Osteoblast (primary cell): ENCODE measurements at regions not wholly inside any gene's neighbourhood (a gene's known extent, or its start where the extent isn't known, plus 50 kb on each side); places are given as distances from the start of the nearest gene placed in this dataset.

ENCODE experiments used
- DNase-seq: peaks from one replicate; pipeline ENCODE4 v3.0.0; 2011; ENCODE audit warnings: low spot score, mixed read lengths; ENCODE audit not compliant: insufficient read length; ENCODE audit errors: missing footprints
- H2AFZ ChIP-seq: 2 replicates; pipeline ENCODE4 v1.6.0; 2011; ENCODE audit warnings: mild to moderate bottlenecking, low read length
- H3K27ac ChIP-seq: 2 replicates; pipeline ENCODE4 v1.5.1; 2011; ENCODE audit warnings: mild to moderate bottlenecking, low read depth, low read length, moderate library complexity
- H3K27me3 ChIP-seq: 2 replicates; pipeline ENCODE4 v1.6.0; 2012; ENCODE audit warnings: mild to moderate bottlenecking, control low read depth, inconsistent platforms, low read length, moderate library complexity; ENCODE audit not compliant: insufficient read depth
- H3K36me3 ChIP-seq: 2 replicates; pipeline ENCODE4 v1.5.1; 2011; ENCODE audit warnings: mild to moderate bottlenecking, low read length, control low read depth, moderate library complexity; ENCODE audit not compliant: insufficient read depth
- H3K4me1 ChIP-seq: 2 replicates; pipeline ENCODE4 v1.5.1; 2011; ENCODE audit warnings: mild to moderate bottlenecking, low read length, control low read depth, moderate library complexity; ENCODE audit not compliant: insufficient read depth
- H3K4me2 ChIP-seq: 2 replicates; pipeline ENCODE4 v1.6.0; 2011; ENCODE audit warnings: mild to moderate bottlenecking, low read length; ENCODE audit not compliant: insufficient read depth
- H3K4me3 ChIP-seq: fragments of 200-600 bp; sonication (generic); 3 replicates; pipeline ENCODE4 v1.5.1; 2012; ENCODE audit warnings: mild to moderate bottlenecking, low read length, inconsistent platforms; ENCODE audit not compliant: insufficient read depth
- H3K79me2 ChIP-seq: 2 replicates; pipeline ENCODE4 v1.6.0; 2012; ENCODE audit warnings: mild to moderate bottlenecking, low read length, control low read depth, inconsistent platforms; ENCODE audit not compliant: insufficient read depth
- H3K9me3 ChIP-seq: 2 replicates; pipeline ENCODE4 v1.5.1; 2011; ENCODE audit warnings: low read depth, low read length, control low read depth
- H4K20me1 ChIP-seq: 2 replicates; pipeline ENCODE4 v1.6.0; 2012; ENCODE audit warnings: mild to moderate bottlenecking, low read length, control low read depth; ENCODE audit not compliant: insufficient read depth
- CTCF ChIP-seq: IDR thresholded peaks from 2 replicates; pipeline ENCODE4 v1.5.1; 2011; ENCODE audit warnings: mild to moderate bottlenecking, low read depth, low read length, moderate library complexity; ENCODE audit errors: extremely low read depth

DNA sequence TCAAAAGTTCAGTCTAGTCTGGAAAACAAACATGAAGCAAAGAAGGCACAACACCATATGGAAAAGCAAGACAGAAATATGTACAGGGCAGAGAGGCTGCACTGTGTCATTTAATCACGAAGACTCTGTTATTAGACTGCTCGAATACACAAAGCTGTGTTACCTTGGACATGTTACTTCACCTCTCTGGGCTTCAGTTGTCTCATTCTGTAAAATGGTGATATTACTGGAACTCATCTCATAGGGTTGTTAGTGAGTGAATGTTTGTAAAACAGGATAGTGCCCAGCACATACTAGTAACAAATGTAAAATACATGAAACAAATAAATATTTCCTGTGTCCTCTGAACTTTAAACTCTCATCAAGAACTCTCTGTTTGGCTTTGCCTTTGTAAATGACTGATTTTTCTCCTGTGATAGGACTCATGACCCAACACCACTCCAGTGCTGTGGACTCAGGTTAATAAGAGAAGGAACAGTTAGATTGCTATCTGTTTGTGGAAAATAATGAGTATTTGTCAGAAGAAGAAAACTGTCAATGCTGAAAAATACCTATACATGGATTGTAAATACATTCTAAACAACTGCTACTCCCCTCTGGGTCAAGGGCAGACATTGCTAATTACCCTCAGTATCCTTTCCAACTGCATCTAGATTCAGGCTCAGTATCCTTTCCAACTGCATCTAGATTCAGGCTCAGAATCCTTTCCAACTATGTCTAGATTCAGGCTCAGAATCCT, 62.3 kb downstream of the ZIC5 start:
- Histone ChIP-seq H3K36me3 (no peaks in the 10 kb centered on the region), H3K4me2 (no peak overlapping the region), H3K4me3 (no peak overlapping the region), H3K27me3 (peaks cover 40% of the 10 kb centered on the region), H3K27ac (no peak overlapping the region), H2AFZ (no peak overlapping the region), H4K20me1 (no peaks in the 10 kb centered on the region), H3K9me3 (no peaks in the 10 kb centered on the region), H3K79me2 (no peaks in the 10 kb centered on the region), H3K4me1 (no peaks in the 10 kb centered on the region)
- TF ChIP-seq CTCF = no peak
- no peak for DNase-seq

GRCh38 chr13:99908140-99908803, 63.3 kb downstream of the ZIC5 start:
- peaks cover 36% of the 10 kb centered on the region for H3K27me3 ChIP-seq
- H4K20me1 ChIP-seq = no peaks in the 10 kb centered on the region
- H3K4me3 ChIP-seq = no peak overlapping the region
- no peaks in the 10 kb centered on the region for H3K9me3 ChIP-seq
- H3K4me1 ChIP-seq = no peaks in the 10 kb centered on the region
- H3K79me2 ChIP-seq = no peaks in the 10 kb centered on the region
- no peak overlapping the region for H3K4me2 ChIP-seq
- no peak for TF ChIP-seq CTCF
- no peaks in the 10 kb centered on the region for H3K36me3 ChIP-seq
- no peak for DNase-seq
- H2AFZ ChIP-seq = no peak overlapping the region
- no peak overlapping the region for H3K27ac ChIP-seq

DNA sequence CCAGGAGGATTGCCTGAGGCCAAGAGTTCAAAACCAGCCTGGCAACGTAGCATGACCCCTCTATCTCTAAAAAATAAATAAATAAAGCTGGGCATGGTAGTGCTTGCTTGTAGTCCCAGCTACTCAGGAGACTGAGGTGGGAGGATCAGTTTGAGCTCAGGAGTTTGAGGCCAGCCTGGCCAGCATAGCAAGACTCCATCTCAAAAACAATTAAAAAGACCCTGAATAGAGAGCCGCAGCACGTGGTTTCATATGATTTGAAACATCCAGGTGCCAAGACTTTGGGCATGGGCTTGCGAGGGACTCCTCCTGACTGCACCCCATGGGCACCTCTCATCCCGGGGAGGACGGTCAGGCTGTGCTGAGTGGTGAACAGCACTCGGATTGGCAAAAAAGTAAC, 63.9 kb downstream of the ZIC5 start:
- H3K36me3 ChIP-seq = no peaks in the 10 kb centered on the region
- no peaks in the 10 kb centered on the region for H4K20me1 ChIP-seq
- H3K27ac ChIP-seq = no peak overlapping the region
- H3K4me2 ChIP-seq = no peak overlapping the region
- H2AFZ ChIP-seq = no peak overlapping the region
- no peaks in the 10 kb centered on the region for H3K9me3 ChIP-seq
- peaks cover 31% of the 10 kb centered on the region for H3K27me3 ChIP-seq
- H3K79me2 ChIP-seq = no peaks in the 10 kb centered on the region
- H3K4me3 ChIP-seq = no peak overlapping the region
- DNase-seq = no peak
- no peak for TF ChIP-seq CTCF
- no peaks in the 10 kb centered on the region for H3K4me1 ChIP-seq

DNA sequence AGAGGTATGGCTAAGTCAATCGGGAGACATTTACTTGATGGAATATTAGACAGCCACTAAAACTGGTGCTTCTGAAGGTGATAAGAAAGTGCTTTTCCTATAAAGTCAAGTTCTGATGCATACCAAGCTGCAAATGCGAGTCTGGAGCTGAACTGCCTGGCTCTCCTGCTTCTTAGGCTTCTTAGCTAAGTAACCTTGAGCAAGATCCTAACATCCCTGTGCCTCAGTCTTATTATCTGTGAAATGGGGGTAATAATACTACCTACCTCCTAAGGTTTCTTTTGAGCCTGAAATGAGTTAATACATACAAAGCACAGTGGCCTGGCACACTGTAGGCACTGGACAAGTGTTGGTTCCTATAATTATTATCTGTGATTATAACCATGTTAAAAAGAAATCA, 64.5 kb downstream of the ZIC5 start:
- peaks cover 25% of the 10 kb centered on the region for H3K27me3 ChIP-seq
- no peak for TF ChIP-seq CTCF

More for the DNA sequence above, 64.5 kb downstream of the ZIC5 start:
- Histone ChIP-seq H3K4me1 (no peaks in the 10 kb centered on the region), H3K27ac (no peak overlapping the region), H3K36me3 (no peaks in the 10 kb centered on the region), H3K9me3 (no peaks in the 10 kb centered on the region), H3K79me2 (no peaks in the 10 kb centered on the region), H4K20me1 (no peaks in the 10 kb centered on the region), H2AFZ (no peak overlapping the region), H3K4me3 (no peak overlapping the region), H3K4me2 (no peak overlapping the region)
- DNase-seq = no peak
